Panc1 (cell line): ENCODE measurements at regions not wholly inside any gene's neighbourhood (a gene's known extent, or its start where the extent isn't known, plus 50 kb on each side); places are given as distances from the start of the nearest gene placed in this dataset.

ENCODE experiments used
- CTCF ChIP-seq: fragments of 450-650 bp; IDR thresholded peaks from 2 replicates; pipeline ENCODE4 v1.5.1; 2017; ENCODE audit warnings: mild to moderate bottlenecking
- POLR2AphosphoS5 ChIP-seq: IDR thresholded peaks from 2 replicates; pipeline ENCODE4 v1.6.1; 2012; ENCODE audit warnings: mild to moderate bottlenecking, low read depth, low read length, moderate library complexity

GRCh38 chr6:154917941-154918340 lies 77.2 kb upstream of the TIAM2 start:
- TF ChIP-seq POLR2AphosphoS5 (no peak), CTCF (no peak)
